ENCODE measurements at regions not wholly inside any gene's neighbourhood (a gene's known extent, or its start where the extent isn't known, plus 50 kb on each side); places are given as distances from the start of the nearest gene placed in this dataset.
"Not testable (repeated sequence)": the region's sequence is repeated elsewhere in the genome, so short reads cannot be mapped to it uniquely, and the experiment has no call there.

- not testable (repeated sequence) for H3K27me3 ChIP-seq (ENCODE audit: control insufficient read depth in 1 of 2, insufficient read depth in 2 of 2, low read length in 2 of 2); H3K27ac ChIP-seq (ENCODE audit: low read length); H3K9ac ChIP-seq (ENCODE audit: low read length in 2 of 2); H3K36me3 ChIP-seq (ENCODE audit: control insufficient read depth in 2 of 2, insufficient read depth in 2 of 2, low read length in 2 of 2); H3K9me3 ChIP-seq (ENCODE audit: control insufficient read depth in 2 of 2, low read length in 2 of 2); H3K4me1 ChIP-seq (ENCODE audit: control insufficient read depth, insufficient read depth, low read length); H3K4me3 ChIP-seq (ENCODE audit: low read length in 2 of 2)
These were observed 183.2 kb upstream of the ZNF469 start for GRCh38 chr16:88199296-88200153.

- not testable (repeated sequence) for H3K9ac ChIP-seq (ENCODE audit: low read length in 2 of 2); H3K36me3 ChIP-seq (ENCODE audit: control insufficient read depth in 2 of 2, insufficient read depth in 2 of 2, low read length in 2 of 2); H3K27ac ChIP-seq (ENCODE audit: low read length); H3K27me3 ChIP-seq (ENCODE audit: control insufficient read depth in 1 of 2, insufficient read depth in 2 of 2, low read length in 2 of 2); H3K4me1 ChIP-seq (ENCODE audit: control insufficient read depth, insufficient read depth, low read length); H3K4me3 ChIP-seq (ENCODE audit: low read length in 2 of 2); H3K9me3 ChIP-seq (ENCODE audit: control insufficient read depth in 2 of 2, low read length in 2 of 2)
These were observed 182.4 kb upstream of the ZNF469 start for GRCh38 chr16:88200154-88200895.

- Histone ChIP-seq H3K4me1 (ENCODE audit: control insufficient read depth, insufficient read depth, low read length) (no peaks in the 10 kb centered on the region), H3K4me3 (ENCODE audit: low read length in 2 of 2) (no peak overlapping the region), H3K27ac (ENCODE audit: low read length) (no peak overlapping the region), H3K27me3 (ENCODE audit: control insufficient read depth in 1 of 2, insufficient read depth in 2 of 2, low read length in 2 of 2) (no peaks in the 10 kb centered on the region), H3K36me3 (ENCODE audit: control insufficient read depth in 2 of 2, insufficient read depth in 2 of 2, low read length in 2 of 2) (no peaks in the 10 kb centered on the region), H3K9me3 (ENCODE audit: control insufficient read depth in 2 of 2, low read length in 2 of 2) (no peaks in the 10 kb centered on the region), H3K9ac (ENCODE audit: low read length in 2 of 2) (no peak overlapping the region)
These were observed 181.9 kb upstream of the ZNF469 start for GRCh38 chr16:88200896-88201185.

- not testable (repeated sequence) for H3K27ac ChIP-seq (ENCODE audit: low read length); H3K9ac ChIP-seq (ENCODE audit: low read length in 2 of 2); H3K4me3 ChIP-seq (ENCODE audit: low read length in 2 of 2)
These were observed 181.1 kb upstream of the ZNF469 start for GRCh38 chr16:88201611-88202010.

GRCh38 chr16:88202207-88202745 lies 180.5 kb upstream of the ZNF469 start:
- Histone ChIP-seq H3K27ac (ENCODE audit: low read length) (no peak overlapping the region), H3K27me3 (ENCODE audit: control insufficient read depth in 1 of 2, insufficient read depth in 2 of 2, low read length in 2 of 2) (no peaks in the 10 kb centered on the region), H3K9ac (ENCODE audit: low read length in 2 of 2) (no peak overlapping the region), H3K4me1 (ENCODE audit: control insufficient read depth, insufficient read depth, low read length) (no peaks in the 10 kb centered on the region), H3K36me3 (ENCODE audit: control insufficient read depth in 2 of 2, insufficient read depth in 2 of 2, low read length in 2 of 2) (no peaks in the 10 kb centered on the region), H3K9me3 (ENCODE audit: control insufficient read depth in 2 of 2, low read length in 2 of 2) (no peaks in the 10 kb centered on the region), H3K4me3 (ENCODE audit: low read length in 2 of 2) (no peak overlapping the region)

More at GRCh38 chr16:88201611-88202010, 181.1 kb upstream of the ZNF469 start:
- H3K36me3 ChIP-seq (ENCODE audit: control insufficient read depth in 2 of 2, insufficient read depth in 2 of 2, low read length in 2 of 2); H3K4me1 ChIP-seq (ENCODE audit: control insufficient read depth, insufficient read depth, low read length); H3K27me3 ChIP-seq (ENCODE audit: control insufficient read depth in 1 of 2, insufficient read depth in 2 of 2, low read length in 2 of 2); H3K9me3 ChIP-seq (ENCODE audit: control insufficient read depth in 2 of 2, low read length in 2 of 2): not testable (repeated sequence)

- H3K27me3 ChIP-seq (ENCODE audit: control insufficient read depth in 1 of 2, insufficient read depth in 2 of 2, low read length in 2 of 2); H3K4me3 ChIP-seq (ENCODE audit: low read length in 2 of 2); H3K36me3 ChIP-seq (ENCODE audit: control insufficient read depth in 2 of 2, insufficient read depth in 2 of 2, low read length in 2 of 2); H3K4me1 ChIP-seq (ENCODE audit: control insufficient read depth, insufficient read depth, low read length); H3K9ac ChIP-seq (ENCODE audit: low read length in 2 of 2); H3K27ac ChIP-seq (ENCODE audit: low read length); H3K9me3 ChIP-seq (ENCODE audit: control insufficient read depth in 2 of 2, low read length in 2 of 2): not testable (repeated sequence)
These were observed 179.7 kb upstream of the ZNF469 start for GRCh38 chr16:88202856-88203681.

- not testable (repeated sequence) for H3K27me3 ChIP-seq (ENCODE audit: control insufficient read depth in 1 of 2, insufficient read depth in 2 of 2, low read length in 2 of 2); H3K4me1 ChIP-seq (ENCODE audit: control insufficient read depth, insufficient read depth, low read length)
These were observed 178.3 kb upstream of the ZNF469 start for GRCh38 chr16:88204131-88205110.

GRCh38 chr16:88205482-88205881 lies 177.3 kb upstream of the ZNF469 start:
- not testable (repeated sequence) for H3K27me3 ChIP-seq (ENCODE audit: control insufficient read depth in 1 of 2, insufficient read depth in 2 of 2, low read length in 2 of 2); H3K4me1 ChIP-seq (ENCODE audit: control insufficient read depth, insufficient read depth, low read length); H3K4me3 ChIP-seq (ENCODE audit: low read length in 2 of 2)

More at GRCh38 chr16:88204131-88205110, 178.3 kb upstream of the ZNF469 start:
- not testable (repeated sequence) for H3K9me3 ChIP-seq (ENCODE audit: control insufficient read depth in 2 of 2, low read length in 2 of 2); H3K36me3 ChIP-seq (ENCODE audit: control insufficient read depth in 2 of 2, insufficient read depth in 2 of 2, low read length in 2 of 2); H3K9ac ChIP-seq (ENCODE audit: low read length in 2 of 2); H3K4me3 ChIP-seq (ENCODE audit: low read length in 2 of 2); H3K27ac ChIP-seq (ENCODE audit: low read length)

GRCh38 chr16:88206006-88206405 lies 176.8 kb upstream of the ZNF469 start:
- H3K9me3 ChIP-seq (ENCODE audit: control insufficient read depth in 2 of 2, low read length in 2 of 2); H3K27me3 ChIP-seq (ENCODE audit: control insufficient read depth in 1 of 2, insufficient read depth in 2 of 2, low read length in 2 of 2); H3K9ac ChIP-seq (ENCODE audit: low read length in 2 of 2); H3K27ac ChIP-seq (ENCODE audit: low read length); H3K4me1 ChIP-seq (ENCODE audit: control insufficient read depth, insufficient read depth, low read length); H3K36me3 ChIP-seq (ENCODE audit: control insufficient read depth in 2 of 2, insufficient read depth in 2 of 2, low read length in 2 of 2); H3K4me3 ChIP-seq (ENCODE audit: low read length in 2 of 2): not testable (repeated sequence)

More at GRCh38 chr16:88205482-88205881, 177.3 kb upstream of the ZNF469 start:
- not testable (repeated sequence) for H3K9me3 ChIP-seq (ENCODE audit: control insufficient read depth in 2 of 2, low read length in 2 of 2); H3K36me3 ChIP-seq (ENCODE audit: control insufficient read depth in 2 of 2, insufficient read depth in 2 of 2, low read length in 2 of 2); H3K27ac ChIP-seq (ENCODE audit: low read length); H3K9ac ChIP-seq (ENCODE audit: low read length in 2 of 2)

- not testable (repeated sequence) for H3K27ac ChIP-seq (ENCODE audit: low read length); H3K9me3 ChIP-seq (ENCODE audit: control insufficient read depth in 2 of 2, low read length in 2 of 2); H3K4me3 ChIP-seq (ENCODE audit: low read length in 2 of 2); H3K9ac ChIP-seq (ENCODE audit: low read length in 2 of 2); H3K4me1 ChIP-seq (ENCODE audit: control insufficient read depth, insufficient read depth, low read length); H3K27me3 ChIP-seq (ENCODE audit: control insufficient read depth in 1 of 2, insufficient read depth in 2 of 2, low read length in 2 of 2); H3K36me3 ChIP-seq (ENCODE audit: control insufficient read depth in 2 of 2, insufficient read depth in 2 of 2, low read length in 2 of 2)
These were observed 176.2 kb upstream of the ZNF469 start for GRCh38 chr16:88206516-88206915.

Data from stomach smooth muscle (tissue), 2 donors.